OCI-LY1 (cell line): ENCODE measurements at regions not wholly inside any gene's neighbourhood (a gene's known extent, or its start where the extent isn't known, plus 50 kb on each side); places are given as distances from the start of the nearest gene placed in this dataset.

Experiments
- H2AFZ ChIP-seq: fragments of 200-600 bp; sonication (generic), shearing (Covaris generic); 2 replicates; pipeline ENCODE4 v1.6.0; 2014; ENCODE audit warnings: antibody characterized with exemption, mild to moderate bottlenecking, low read length
- H3F3A ChIP-seq: fragments of 200-600 bp; sonication (generic), shearing (Covaris generic); 2 replicates; pipeline ENCODE4 v1.6.0; 2014; ENCODE audit warnings: mild to moderate bottlenecking, antibody characterized with exemption, low read length, moderate library complexity; ENCODE audit not compliant: insufficient read depth
- H3K27ac ChIP-seq: fragments of 200-600 bp; sonication (generic); 2 replicates; pipeline ENCODE4 v1.5.1; 2014; ENCODE audit warnings: low read length, mixed run types, mild to moderate bottlenecking, low read depth; ENCODE audit not compliant: poor library complexity, severe bottlenecking
- H3K27me3 ChIP-seq: fragments of 200-600 bp; sonication (generic); 2 replicates; pipeline ENCODE4 v1.6.0; 2014; ENCODE audit warnings: antibody characterized with exemption, mild to moderate bottlenecking, low read length, moderate library complexity; ENCODE audit not compliant: insufficient read depth
- H3K36me3 ChIP-seq: fragments of 200-600 bp; sonication (generic); 2 replicates; pipeline ENCODE4 v1.6.1; 2014; ENCODE audit warnings: mild to moderate bottlenecking, antibody characterized with exemption, low read length, moderate library complexity, mixed read lengths; ENCODE audit not compliant: insufficient read depth
- H3K4me1 ChIP-seq: fragments of 200-600 bp; sonication (generic); 2 replicates; pipeline ENCODE4 v1.5.1; 2014; ENCODE audit warnings: mild to moderate bottlenecking, low read length, moderate library complexity; ENCODE audit not compliant: insufficient read depth, severe bottlenecking
- H3K4me2 ChIP-seq: fragments of 200-600 bp; sonication (generic), shearing (Covaris generic); 2 replicates; pipeline ENCODE4 v1.6.1; 2014; ENCODE audit warnings: low read length
- H3K4me3 ChIP-seq: fragments of 200-600 bp; sonication (generic); 2 replicates; pipeline ENCODE4 v1.5.1; 2014; ENCODE audit warnings: low read length, low read depth, mild to moderate bottlenecking, mixed read lengths; ENCODE audit not compliant: poor library complexity, severe bottlenecking
- H3K79me2 ChIP-seq: fragments of 200-600 bp; shearing (Covaris generic); 2 replicates; pipeline ENCODE4 v1.6.1; 2016; ENCODE audit warnings: mixed run types, low read length, mixed read lengths; ENCODE audit not compliant: insufficient read depth
- H3K9ac ChIP-seq: fragments of 200-600 bp; sonication (generic), shearing (Covaris generic); 2 replicates; pipeline ENCODE4 v1.6.1; 2014; ENCODE audit warnings: mild to moderate bottlenecking, low read length, mixed read lengths
- H3K9me2 ChIP-seq: fragments of 200-600 bp; sonication (generic), shearing (Covaris generic); 2 replicates; pipeline ENCODE4 v1.6.1; 2014; ENCODE audit warnings: low read depth, mild to moderate bottlenecking, low read length, mixed read lengths
- H3K9me3 ChIP-seq: fragments of 200-600 bp; shearing (Covaris generic); 2 replicates; pipeline ENCODE4 v1.6.1; 2014; ENCODE audit warnings: low read length, mixed read lengths
- H4K20me1 ChIP-seq: fragments of 200-600 bp; sonication (generic), shearing (Covaris generic); 2 replicates; pipeline ENCODE4 v1.6.0; 2016; ENCODE audit warnings: mild to moderate bottlenecking, low read length; ENCODE audit not compliant: insufficient read depth
- EZH2 ChIP-seq: fragments of 200-600 bp; sonication (generic), shearing (Covaris generic); IDR thresholded peaks from 2 replicates; pipeline ENCODE4 v1.8.0; 2017; ENCODE audit warnings: borderline replicate concordance, mixed run types, mild to moderate bottlenecking, antibody characterized with exemption, low read length, moderate library complexity, mixed read lengths
- TF ChIP-seq, protein P1 (sequence below): fragments of 200-600 bp; sonication (generic), shearing (Covaris generic); IDR thresholded peaks from 2 replicates; pipeline ENCODE4 v1.5.1; 2017; ENCODE audit warnings: mild to moderate bottlenecking, antibody characterized with exemption, low read length, moderate library complexity, mixed read lengths

- Histone ChIP-seq H3K4me1 (no peaks in the 10 kb centered on the region), H3K9me3 (no peaks in the 10 kb centered on the region), H3K79me2 (no peaks in the 10 kb centered on the region), H3K9ac (no peak overlapping the region), H3K36me3 (no peaks in the 10 kb centered on the region), H3K27ac (no peak overlapping the region), H3K27me3 (no peaks in the 10 kb centered on the region), H3K4me2 (no peak overlapping the region), H2AFZ (no peak overlapping the region), H3F3A (no peaks in the 10 kb centered on the region), H3K9me2 (no peaks in the 10 kb centered on the region), H3K4me3 (no peak overlapping the region), H4K20me1 (no peaks in the 10 kb centered on the region)
- no peak for TF ChIP-seq EZH2
- TF ChIP-seq, protein P1, sequence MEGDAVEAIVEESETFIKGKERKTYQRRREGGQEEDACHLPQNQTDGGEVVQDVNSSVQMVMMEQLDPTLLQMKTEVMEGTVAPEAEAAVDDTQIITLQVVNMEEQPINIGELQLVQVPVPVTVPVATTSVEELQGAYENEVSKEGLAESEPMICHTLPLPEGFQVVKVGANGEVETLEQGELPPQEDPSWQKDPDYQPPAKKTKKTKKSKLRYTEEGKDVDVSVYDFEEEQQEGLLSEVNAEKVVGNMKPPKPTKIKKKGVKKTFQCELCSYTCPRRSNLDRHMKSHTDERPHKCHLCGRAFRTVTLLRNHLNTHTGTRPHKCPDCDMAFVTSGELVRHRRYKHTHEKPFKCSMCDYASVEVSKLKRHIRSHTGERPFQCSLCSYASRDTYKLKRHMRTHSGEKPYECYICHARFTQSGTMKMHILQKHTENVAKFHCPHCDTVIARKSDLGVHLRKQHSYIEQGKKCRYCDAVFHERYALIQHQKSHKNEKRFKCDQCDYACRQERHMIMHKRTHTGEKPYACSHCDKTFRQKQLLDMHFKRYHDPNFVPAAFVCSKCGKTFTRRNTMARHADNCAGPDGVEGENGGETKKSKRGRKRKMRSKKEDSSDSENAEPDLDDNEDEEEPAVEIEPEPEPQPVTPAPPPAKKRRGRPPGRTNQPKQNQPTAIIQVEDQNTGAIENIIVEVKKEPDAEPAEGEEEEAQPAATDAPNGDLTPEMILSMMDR, result no peak
Observed at GRCh38 chr14:44352201-44352600, 154.9 kb downstream of the FSCB start.

GRCh38 chr14:44347316-44347715 is 159.8 kb downstream of the FSCB start:
- Histone ChIP-seq H4K20me1 (no peaks in the 10 kb centered on the region), H3K36me3 (no peaks in the 10 kb centered on the region), H3F3A (no peaks in the 10 kb centered on the region), H2AFZ (no peak overlapping the region), H3K9me2 (no peaks in the 10 kb centered on the region), H3K9ac (no peak overlapping the region), H3K27ac (no peak overlapping the region), H3K4me3 (no peak overlapping the region), H3K4me1 (no peaks in the 10 kb centered on the region), H3K79me2 (no peaks in the 10 kb centered on the region), H3K27me3 (no peaks in the 10 kb centered on the region), H3K4me2 (no peak overlapping the region), H3K9me3 (no peaks in the 10 kb centered on the region)
- no peak for TF ChIP-seq EZH2
- TF ChIP-seq, protein P1, result no peak

DNA sequence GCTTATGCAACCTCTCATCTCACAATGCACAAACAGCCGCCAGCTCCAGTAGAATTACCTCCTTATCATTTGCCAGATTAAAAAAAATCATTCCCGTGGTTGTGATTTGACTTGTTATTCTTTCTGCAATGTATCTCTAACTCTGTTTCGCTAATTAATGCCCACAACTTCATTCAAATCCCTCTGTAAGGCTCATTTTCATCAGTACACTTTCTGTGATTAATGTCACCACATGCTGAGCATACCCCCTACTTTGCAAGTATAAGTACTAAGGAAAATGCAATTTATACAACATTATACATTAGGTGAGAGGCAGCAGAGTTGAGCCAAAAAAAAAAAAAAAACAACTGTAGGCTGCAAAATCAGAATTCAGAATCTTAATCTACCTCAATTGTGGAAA is 166.0 kb downstream of the FSCB start:
- Histone ChIP-seq H3K9me2 (no peaks in the 10 kb centered on the region), H3K27me3 (no peaks in the 10 kb centered on the region), H3K79me2 (no peaks in the 10 kb centered on the region), H3F3A (no peaks in the 10 kb centered on the region), H3K4me1 (no peaks in the 10 kb centered on the region), H3K27ac (no peak overlapping the region), H3K4me3 (no peak overlapping the region), H3K9ac (no peak overlapping the region), H3K4me2 (no peak overlapping the region), H4K20me1 (no peaks in the 10 kb centered on the region), H3K9me3 (no peaks in the 10 kb centered on the region), H3K36me3 (no peaks in the 10 kb centered on the region), H2AFZ (no peak overlapping the region)
- no peak for TF ChIP-seq EZH2
- TF ChIP-seq, protein P1, result no peak
